IMR-90 (cell line): ENCODE measurements at regions not wholly inside any gene's neighbourhood (a gene's known extent, or its start where the extent isn't known, plus 50 kb on each side); places are given as distances from the start of the nearest gene placed in this dataset.

Source experiments
- ATAC-seq: fragments of 200-7000 bp; cut with Tn5 transposase; 2 replicates; pipeline ENCODE4 v1.9.1; 2020; ENCODE audit warnings: low read depth, mild to moderate bottlenecking, moderate library complexity
- BruUV-seq: library from RNA; stranded (reverse); fragments of 400-500 nt; replicated peaks from 2 replicates; lab custom pipeline; 2021; lab: Mats Ljungman, UMichigan
- CTCF ChIA-PET: fragments of 300-600 bp; formaldehyde crosslinking; extraction: SDS; loops from one replicate; lab custom pipeline; 2021; ENCODE audit warnings: antibody characterized with exemption; lab: Yijun Ruan, JAX
- POLR2A ChIA-PET: fragments of 300-600 bp; sonication (Branson Sonifier 250); formaldehyde crosslinking; loops from one replicate; lab custom pipeline; 2022; ENCODE audit warnings: antibody characterized with exemption; ENCODE audit not compliant: unreplicated experiment; lab: Charles Lee
- DNase-seq: peaks from one replicate; pipeline ENCODE4 v3.0.0; 2013
- H2AFZ ChIP-seq: replicated peaks from 2 replicates; pipeline ENCODE3; 2013; ENCODE audit warnings: low read length, mild to moderate bottlenecking; ENCODE audit not compliant: poor library complexity
- H2AK5ac ChIP-seq: 2 replicates; pipeline ENCODE4 v1.6.1; 2013; ENCODE audit warnings: low read depth, low read length, inconsistent platforms
- H2AK9ac ChIP-seq: replicated peaks from 2 replicates; pipeline ENCODE3; 2013; ENCODE audit warnings: mild to moderate bottlenecking, low read depth, low read length, moderate library complexity; ENCODE audit not compliant: poor library complexity
- H2BK120ac ChIP-seq: 2 replicates; pipeline ENCODE4 v1.6.1; 2013; ENCODE audit warnings: low read depth, low read length, inconsistent platforms
- H2BK15ac ChIP-seq: 3 replicates; pipeline ENCODE4 v1.6.1; 2013; ENCODE audit warnings: low read depth, low read length, inconsistent platforms
- H2BK20ac ChIP-seq: 2 replicates; pipeline ENCODE4 v1.6.1; 2013; ENCODE audit warnings: low read depth, mild to moderate bottlenecking, inconsistent platforms, low read length, moderate library complexity
- H2BK5ac ChIP-seq: 2 replicates; pipeline ENCODE4 v1.6.1; 2013; ENCODE audit warnings: mild to moderate bottlenecking, low read depth, low read length, inconsistent platforms; ENCODE audit not compliant: poor library complexity, severe bottlenecking
- H3K14ac ChIP-seq: replicated peaks from 2 replicates; pipeline ENCODE4 v1.6.1; 2013; ENCODE audit warnings: low read depth, low read length, inconsistent platforms
- H3K18ac ChIP-seq: 2 replicates; pipeline ENCODE4 v1.6.1; 2013; ENCODE audit warnings: low read depth, low read length, control low read depth
- H3K23ac ChIP-seq: 2 replicates; pipeline ENCODE4 v1.6.1; 2013; ENCODE audit warnings: low read depth, low read length, inconsistent platforms
- H3K27ac ChIP-seq: 2 replicates; pipeline ENCODE4 v1.5.1; 2013; ENCODE audit warnings: mild to moderate bottlenecking, control low read depth, low read length; ENCODE audit not compliant: insufficient read depth
- H3K27me3 ChIP-seq: 2 replicates; pipeline ENCODE4 v1.6.1; 2013; ENCODE audit warnings: low read length; ENCODE audit not compliant: control insufficient read depth, insufficient read depth
- H3K36me3 ChIP-seq: 2 replicates; pipeline ENCODE4 v1.6.1; 2013; ENCODE audit warnings: low read length, mixed read lengths; ENCODE audit not compliant: control insufficient read depth, insufficient read depth
- H3K4ac ChIP-seq: 2 replicates; pipeline ENCODE4 v1.6.1; 2013; ENCODE audit warnings: low read depth, low read length, inconsistent platforms
- H3K4me1 ChIP-seq: 2 replicates; pipeline ENCODE4 v1.6.1; 2013; ENCODE audit warnings: low read length, mixed read lengths; ENCODE audit not compliant: control insufficient read depth, insufficient read depth
- H3K4me2 ChIP-seq: 2 replicates; pipeline ENCODE4 v1.6.1; 2013; ENCODE audit warnings: low read depth, mild to moderate bottlenecking, control low read depth, low read length, moderate library complexity
- H3K4me3 ChIP-seq: 2 replicates; pipeline ENCODE4 v1.5.1; 2013; ENCODE audit warnings: low read depth, mild to moderate bottlenecking, control low read depth, low read length, moderate library complexity; ENCODE audit not compliant: insufficient read depth
- H3K56ac ChIP-seq: 2 replicates; pipeline ENCODE4 v1.6.1; 2013; ENCODE audit warnings: low read length, inconsistent platforms; ENCODE audit not compliant: insufficient read depth; ENCODE audit errors: extremely low read depth
- H3K79me1 ChIP-seq, 2 experiments: 2 replicates each; pipeline ENCODE4 v1.6.1; 2013; ENCODE audit warnings: low read length in 2 of 2, inconsistent platforms in 1 of 2, low read depth in 1 of 2
- H3K9ac ChIP-seq: 2 replicates; pipeline ENCODE4 v1.6.1; 2013; ENCODE audit warnings: low read depth, low read length, control low read depth
- H3K9me1 ChIP-seq: 2 replicates; pipeline ENCODE4 v1.6.1; 2013; ENCODE audit warnings: low read length, inconsistent platforms; ENCODE audit not compliant: insufficient read depth
- H3K9me3 ChIP-seq: 2 replicates; pipeline ENCODE4 v1.6.1; 2013; ENCODE audit warnings: low read length; ENCODE audit not compliant: control insufficient read depth, insufficient read depth
- H4K20me1 ChIP-seq: 2 replicates; pipeline ENCODE4 v1.6.1; 2013; ENCODE audit warnings: low read length, inconsistent platforms; ENCODE audit not compliant: insufficient read depth
- H4K5ac ChIP-seq: 2 replicates; pipeline ENCODE4 v1.6.1; 2013; ENCODE audit warnings: mild to moderate bottlenecking, low read depth, low read length, control low read depth
- H4K8ac ChIP-seq, 2 experiments: 2 replicates each; pipeline ENCODE4 v1.6.1; 2013; ENCODE audit warnings: low read depth in 2 of 2, low read length in 2 of 2, control low read depth in 1 of 2, inconsistent platforms in 1 of 2
- H4K91ac ChIP-seq: 2 replicates; pipeline ENCODE4 v1.6.1; 2013; ENCODE audit warnings: low read depth, low read length, inconsistent platforms; ENCODE audit not compliant: insufficient read depth
- CEBPB ChIP-seq: IDR thresholded peaks from 2 replicates; pipeline ENCODE4 v1.6.1; 2012; ENCODE audit warnings: low read depth, low read length, improper control_type of control experiment
- ELK1 ChIP-seq: fragments of 150-350 bp; IDR thresholded peaks from 2 replicates; pipeline ENCODE4 v1.6.1; 2016; ENCODE audit warnings: low read depth, mild to moderate bottlenecking, low read length, moderate library complexity, borderline replicate concordance
- WGBS, 2 experiments: methylation state at CpG; one replicate each; pipeline versions ENCODE4 v1.1.5 to v1.1.7; 2013; ENCODE audit warnings: missing lambda C conversion rate in 2 of 2; ENCODE audit not compliant: insufficient read length in 1 of 2; ENCODE audit errors: extremely low coverage in 2 of 2; 5-methylcytosine and 5-hydroxymethylcytosine counted together
- dilution Hi-C: fragments of 300-500 bp; cut with HindIII; formaldehyde crosslinking; loops from one replicate; pipeline ENCODE4 v1.14.3; 2018; ENCODE audit warnings: low sequenced_read_pairs; ENCODE audit not compliant: unreplicated experiment
- in situ Hi-C: fragments of 300-500 bp; cut with MboI; formaldehyde crosslinking; loops from 3 replicates; pipeline ENCODE4 v1.14.3; 2019; ENCODE audit warnings: low sequenced_read_pairs, inconsistent platforms, mixed read lengths
- intact Hi-C: fragments of 100-400 bp; cut with micrococcal nuclease; formaldehyde crosslinking; loops from 2 replicates; pipeline ENCODE4 v1.10.0; 2022

GRCh38 chr1:70567167-70567566, 156.1 kb downstream of the CTH start:
- H3K4me2 ChIP-seq, result no peak overlapping the region
- no peak overlapping the region for H2AK9ac ChIP-seq
- H3K27me3 ChIP-seq, result no peaks in the 10 kb centered on the region
- no peak overlapping the region for H3K4me3 ChIP-seq
- no TSS peak for BruUV-seq
- no peak overlapping the region for H4K8ac ChIP-seq
- in situ Hi-C loops, result no loop called here
- no peak overlapping the region for H3K23ac ChIP-seq
- H3K56ac ChIP-seq, result no peak overlapping the region
- ATAC-seq, result no peak
- H2BK120ac ChIP-seq, result no peak overlapping the region
- no peak overlapping the region for H4K91ac ChIP-seq
- H3K9me3 ChIP-seq, result no peaks in the 10 kb centered on the region
- H2BK5ac ChIP-seq, result no peak overlapping the region
- CTCF ChIA-PET, result no interaction called here
- dilution Hi-C loops, result no loop called here
- POLR2A ChIA-PET, result no interaction called here
- H3K9me1 ChIP-seq, result no peaks in the 10 kb centered on the region
- DNase-seq, result no peak
- H4K20me1 ChIP-seq, result no peaks in the 10 kb centered on the region
- H2AK5ac ChIP-seq, result no peak overlapping the region
- H2BK20ac ChIP-seq, result no peak overlapping the region
- no peak overlapping the region for H3K4ac ChIP-seq
- no peak overlapping the region for H2BK15ac ChIP-seq
- H3K18ac ChIP-seq, result no peak overlapping the region
- H3K27ac ChIP-seq, result no peak overlapping the region
- H3K4me1 ChIP-seq, result no peaks in the 10 kb centered on the region
- no peaks in the 10 kb centered on the region for H3K36me3 ChIP-seq
- no peak overlapping the region for H3K9ac ChIP-seq
- no peak overlapping the region for H4K5ac ChIP-seq
- no peak overlapping the region for H2AFZ ChIP-seq
- TF ChIP-seq CEBPB (peak; percentile 75), ELK1 (no peak)
- H3K79me1 ChIP-seq, result no peaks in the 10 kb centered on the region
- 33% methylated on average over 1 of the region's 5 CpGs; no CpG with 5 or more reads in 1 of the 2 experiments for WGBS, 2 experiments
- H3K14ac ChIP-seq, result no peak overlapping the region
- intact Hi-C loops, result no loop called here
